NCI-H2107 treated with DMSO at 0.1 percent for 48 hours (cell line): ENCODE measurements at regions not wholly inside any gene's neighbourhood (a gene's known extent, or its start where the extent isn't known, plus 50 kb on each side); places are given as distances from the start of the nearest gene placed in this dataset.
"Not testable (repeated sequence)": the region's sequence is repeated elsewhere in the genome, so short reads cannot be mapped to it uniquely, and the experiment has no call there.

Experiments
- DNase-seq: peaks from one replicate; lab custom pipeline; 2025; ENCODE audit not compliant: unreplicated experiment; lab: John Stamatoyannopoulos, UW

DNA sequence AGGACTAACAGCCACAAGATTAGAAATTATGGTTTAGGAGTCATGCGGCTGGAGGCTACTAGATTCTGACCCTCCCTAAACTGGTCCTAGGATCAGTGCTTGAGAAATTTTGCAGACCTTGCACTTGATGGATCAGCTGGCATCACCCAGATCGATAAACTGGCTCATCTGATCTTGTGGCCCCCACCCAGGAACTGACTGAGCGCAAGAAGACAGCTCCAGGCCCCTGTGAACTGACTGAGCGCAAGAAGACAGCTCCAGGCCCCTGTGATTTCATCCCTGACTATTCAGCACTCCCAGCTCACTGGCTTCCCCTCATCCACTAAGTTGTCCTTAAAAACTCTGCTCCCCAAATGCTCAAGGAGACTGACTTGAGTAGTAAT, 67.8 kb downstream of the MRPL36 start:
- not testable (repeated sequence) for DNase-seq

- no peak for DNase-seq
These were observed 68.5 kb downstream of the MRPL36 start for GRCh38 chr5:1731091-1731639.

DNA sequence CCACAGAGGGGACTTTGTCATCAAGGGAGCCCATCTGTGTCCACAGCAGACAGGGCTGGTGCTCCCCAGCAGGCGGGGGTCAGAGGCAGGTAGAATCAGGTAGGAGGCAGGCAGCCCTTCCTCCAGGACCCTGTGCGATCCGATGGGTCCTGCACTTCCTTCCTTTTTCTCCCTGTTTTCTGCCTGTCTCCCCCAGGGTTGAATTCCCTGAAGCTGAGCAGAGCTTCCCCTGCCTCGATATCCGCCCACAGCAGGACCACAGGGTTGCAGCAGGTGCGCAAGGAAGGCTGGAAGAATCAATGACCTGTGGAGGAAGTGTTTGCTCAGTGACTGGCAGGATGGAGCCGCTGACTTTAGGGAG, 69.2 kb downstream of the MRPL36 start:
- no peak for DNase-seq

- DNase-seq = no peak
These were observed 69.8 kb downstream of the MRPL36 start for GRCh38 chr5:1729641-1730486.

DNA sequence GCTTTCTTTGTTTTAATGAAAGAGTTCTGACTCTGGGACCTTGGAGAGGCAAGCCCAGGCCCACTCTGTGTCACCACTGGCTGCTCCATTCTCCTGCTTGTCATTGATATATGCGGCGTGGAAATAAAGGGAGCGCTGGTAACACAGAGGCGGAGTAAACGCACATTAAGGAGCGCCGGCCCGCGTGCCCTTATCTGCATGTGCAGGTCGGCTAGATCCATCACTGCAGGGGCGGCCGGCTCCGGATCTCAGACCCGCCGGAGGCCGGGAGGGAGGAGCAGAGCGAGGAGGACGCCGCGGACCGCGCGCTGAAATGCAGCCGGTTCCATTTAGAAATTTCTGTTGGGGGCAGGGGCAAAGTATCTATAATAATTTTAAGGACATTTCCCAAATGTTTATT, 70.8 kb downstream of the MRPL36 start:
- DNase-seq = no peak

- no peak for DNase-seq
These were observed 72.1 kb downstream of the MRPL36 start for GRCh38 chr5:1727571-1727970.

DNA sequence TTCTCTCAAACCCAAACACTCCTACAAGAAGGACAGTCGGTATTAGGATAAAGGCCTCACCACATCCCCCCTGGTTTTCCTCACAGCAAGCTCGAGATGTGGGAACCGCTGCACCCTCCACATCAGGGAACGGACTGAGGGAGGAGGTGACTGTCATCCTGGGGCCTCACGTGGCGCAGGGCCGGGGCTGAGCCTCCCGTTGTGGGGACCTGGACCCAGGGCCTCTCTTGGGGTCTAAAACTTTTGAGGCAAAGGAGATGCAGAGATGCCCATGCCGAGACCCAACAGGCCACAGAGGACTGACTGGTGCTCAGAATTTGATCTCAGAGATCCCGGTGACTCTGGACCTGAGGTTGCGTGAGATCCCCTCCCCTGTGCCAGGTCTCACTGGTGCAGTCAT, 72.7 kb downstream of the MRPL36 start:
- no peak for DNase-seq

GRCh38 chr5:1726469-1726865, 73.2 kb downstream of the MRPL36 start:
- DNase-seq = no peak

DNA sequence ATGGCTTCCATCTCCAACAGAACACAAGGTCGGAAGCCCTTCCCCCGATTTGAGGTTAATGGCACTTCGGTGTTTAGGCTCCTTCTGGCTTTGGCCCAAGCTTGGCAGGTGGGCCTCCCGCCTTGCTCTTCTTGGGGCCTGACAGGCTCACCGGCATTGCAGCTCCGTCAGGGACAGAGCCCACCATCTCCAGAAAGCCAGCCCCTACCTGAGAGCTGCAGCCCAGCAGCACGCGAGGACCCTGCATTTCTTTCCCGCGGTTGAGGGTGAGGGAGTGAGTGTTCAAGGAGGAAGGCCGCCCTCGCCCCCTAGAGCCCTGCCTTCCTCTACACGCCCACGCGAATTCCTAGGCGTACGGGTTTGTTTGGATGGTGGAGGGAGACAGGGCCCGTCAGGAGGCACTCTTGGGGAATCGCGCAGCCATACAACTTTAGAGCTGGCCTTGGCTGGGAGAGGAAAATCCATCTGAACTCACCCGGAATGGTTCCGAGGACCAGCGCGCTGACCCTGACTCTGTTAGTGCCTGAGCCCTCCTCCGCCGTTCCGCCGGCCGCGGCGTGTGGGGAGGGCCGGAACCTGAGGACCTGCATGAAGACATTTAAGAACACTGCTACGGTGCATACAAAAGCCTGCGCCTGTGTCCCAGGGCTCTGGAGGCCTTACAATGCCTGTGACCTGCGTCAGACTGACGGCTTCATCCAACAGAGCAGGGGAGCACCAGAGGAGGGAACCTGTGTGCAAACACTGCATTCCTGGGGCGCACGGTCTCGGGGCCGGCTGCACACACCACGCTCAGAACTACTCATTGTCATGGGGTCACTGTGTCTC, 73.8 kb downstream of the MRPL36 start:
- DNase-seq = no peak

- DNase-seq = no peak
These were observed 74.6 kb downstream of the MRPL36 start for GRCh38 chr5:1724822-1725602.

- DNase-seq = no peak
These were observed 75.4 kb downstream of the MRPL36 start for GRCh38 chr5:1723957-1724821.

DNA sequence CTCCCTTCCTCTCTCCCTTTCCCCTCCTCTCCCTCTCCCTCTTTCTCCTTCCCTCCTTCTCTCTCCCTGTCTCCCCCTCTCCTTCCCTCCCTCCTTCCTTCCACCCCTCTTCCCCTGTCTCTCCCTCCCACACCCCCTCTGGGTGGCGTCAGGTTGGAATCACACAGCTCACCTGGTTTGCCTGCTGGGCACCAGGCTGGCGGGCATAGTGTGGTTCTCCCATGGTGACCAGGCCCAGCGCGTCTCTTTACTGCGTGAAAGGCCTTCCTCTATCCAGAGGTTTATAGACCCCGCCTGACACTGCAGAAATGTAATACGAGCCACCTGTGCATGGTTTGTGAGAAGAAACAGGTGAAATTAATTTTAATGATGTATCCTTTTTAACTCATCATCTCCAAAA, 76.2 kb downstream of the MRPL36 start:
- DNase-seq = no peak

GRCh38 chr5:1722877-1723276, 76.8 kb downstream of the MRPL36 start:
- DNase-seq = no peak

- DNase-seq = no peak
These were observed 79.1 kb downstream of the MRPL36 start for GRCh38 chr5:1720396-1721110.

DNA sequence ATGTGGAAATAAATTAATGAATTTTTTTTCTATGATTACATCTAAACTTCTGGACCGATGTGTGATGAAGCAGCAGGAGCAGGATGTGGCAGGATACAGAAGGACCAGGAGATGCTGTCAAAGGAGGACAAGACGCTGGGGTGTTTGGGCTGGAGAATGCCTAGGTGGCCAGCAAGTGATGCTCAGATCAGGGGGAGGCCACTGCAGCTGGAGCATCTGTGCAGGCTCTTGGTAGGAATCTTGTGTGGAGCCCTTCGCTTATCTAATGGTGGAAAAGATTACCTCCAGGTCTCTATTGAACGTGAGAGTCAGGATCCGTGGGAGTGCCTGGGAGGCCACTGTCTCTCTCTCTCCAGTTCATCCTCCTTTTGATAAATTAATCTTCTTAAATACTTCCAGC, 79.8 kb downstream of the MRPL36 start:
- no peak for DNase-seq

DNA sequence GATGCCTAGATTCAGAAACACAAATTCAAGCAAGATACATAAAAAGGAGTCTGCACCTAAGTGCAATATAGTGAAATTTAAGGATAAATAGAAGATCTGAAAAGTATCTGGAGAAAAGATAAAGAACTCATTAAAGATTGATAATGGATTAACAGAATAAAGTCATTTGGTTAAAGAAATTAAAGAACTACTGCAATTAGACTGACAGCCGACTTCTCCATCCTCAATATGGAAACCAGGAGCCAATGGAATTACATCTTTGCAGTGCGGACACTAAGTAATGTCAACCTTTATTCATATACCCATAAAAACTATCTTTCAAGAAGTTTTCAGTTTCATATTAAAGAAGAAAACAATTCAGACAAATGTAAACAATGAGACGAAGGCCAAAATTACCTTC, 81.0 kb downstream of the MRPL36 start:
- DNase-seq = no peak

DNA sequence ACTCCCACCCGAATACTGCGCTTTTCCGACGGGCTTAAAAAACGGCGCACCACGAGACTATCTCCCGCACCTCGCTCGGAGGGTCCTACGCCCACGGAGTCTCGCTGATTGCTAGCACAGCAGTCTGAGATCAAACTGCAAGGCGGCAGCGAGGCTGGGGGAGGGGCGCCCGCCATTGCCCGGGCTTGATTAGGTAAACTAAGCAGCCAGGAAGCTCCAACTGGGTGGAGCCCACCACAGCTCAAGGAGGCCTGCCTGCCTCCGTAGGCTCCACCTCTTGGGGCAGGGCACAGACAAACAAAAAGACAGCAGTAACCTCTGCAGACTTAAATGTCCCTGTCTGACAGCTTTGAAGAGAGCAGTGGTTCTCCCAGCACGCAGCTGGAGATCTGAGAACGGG, 89.5 kb downstream of the MRPL36 start:
- DNase-seq = not testable (repeated sequence)

DNA sequence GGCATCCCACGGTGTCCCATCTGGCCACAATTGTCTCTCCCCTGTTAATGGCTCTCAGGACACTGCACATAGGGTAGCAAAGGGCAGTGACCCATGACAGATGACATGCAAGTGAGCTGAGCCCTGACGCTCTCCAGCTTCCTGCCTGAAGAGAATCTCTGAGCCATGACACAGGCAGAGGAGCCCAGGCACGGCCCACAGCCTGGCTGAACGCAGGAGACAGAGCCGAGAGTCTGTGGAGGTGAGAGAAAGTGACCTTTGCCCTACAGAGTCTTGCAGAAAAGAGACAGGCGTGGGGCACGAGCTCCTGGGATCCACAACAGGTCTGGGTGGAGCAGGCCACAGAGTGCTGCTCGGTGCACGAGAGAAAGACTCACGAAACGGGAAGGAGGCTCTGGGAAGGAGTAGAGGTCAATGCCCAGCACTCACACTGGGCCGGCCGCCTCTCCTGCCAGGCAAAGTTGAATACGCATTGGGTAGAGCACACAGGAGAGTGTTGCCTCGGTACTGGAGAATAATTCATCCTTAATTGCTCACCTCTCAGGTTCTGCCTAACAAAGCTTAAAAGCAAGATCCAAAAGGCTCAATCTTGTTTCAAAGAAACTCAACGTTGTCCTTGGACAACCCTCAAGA, 90.3 kb downstream of the MRPL36 start:
- DNase-seq = no peak

GRCh38 chr5:1708592-1709141, 91.0 kb downstream of the MRPL36 start:
- DNase-seq = no peak
